ENCODE measurements at regions not wholly inside any gene's neighbourhood (a gene's known extent, or its start where the extent isn't known, plus 50 kb on each side); places are given as distances from the start of the nearest gene placed in this dataset.
"Not testable (repeated sequence)": the region's sequence is repeated elsewhere in the genome, so short reads cannot be mapped to it uniquely, and the experiment has no call there.

DNA sequence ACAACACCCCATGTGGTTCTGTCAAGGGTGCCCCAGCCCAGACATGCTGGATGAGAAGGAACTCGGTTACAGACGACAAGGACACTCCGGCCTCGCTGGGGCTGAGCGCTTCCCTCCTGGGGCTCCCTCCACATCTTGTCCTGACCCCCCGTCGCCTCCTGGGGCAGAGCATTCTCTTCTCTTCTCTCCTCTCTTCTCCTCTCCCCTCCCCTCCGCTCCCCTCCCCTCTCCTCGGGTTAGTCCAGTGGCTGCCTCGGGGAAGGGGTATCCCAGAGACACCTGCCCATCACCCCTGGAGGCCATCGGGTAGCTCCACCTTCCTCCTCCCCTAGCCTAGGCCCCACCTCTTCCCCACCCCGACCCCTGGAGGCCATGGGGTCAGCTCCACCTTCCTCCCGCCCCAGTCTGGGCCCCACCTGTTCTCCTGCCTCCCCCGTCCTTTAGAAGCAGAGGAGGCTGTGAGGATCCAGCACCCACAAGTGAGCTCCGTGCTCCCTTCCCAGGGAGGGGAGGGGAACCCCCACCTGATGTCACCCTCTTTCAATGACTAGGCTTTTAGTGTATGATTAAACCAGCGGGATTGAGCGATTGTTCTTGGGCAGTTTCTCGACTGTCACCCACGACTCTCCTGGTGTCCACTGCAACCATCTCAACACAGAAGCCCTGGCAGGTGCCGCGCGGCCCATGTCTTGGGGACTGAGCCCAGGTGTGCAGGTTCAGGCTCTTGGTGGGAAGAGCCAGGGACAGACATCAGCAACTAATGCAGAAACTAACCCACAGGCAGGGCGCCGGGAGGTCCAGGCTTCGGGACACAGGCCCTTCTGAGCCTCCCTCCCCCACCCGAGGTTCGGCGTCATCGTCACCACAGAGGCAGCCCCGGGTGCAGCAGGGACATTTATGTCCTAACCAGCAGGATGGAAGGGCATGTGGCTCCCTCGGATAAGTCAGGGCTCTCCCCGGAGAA, 330.4 kb downstream of the ADGRD1 start:
- TF ChIP-seq, protein P1, sequence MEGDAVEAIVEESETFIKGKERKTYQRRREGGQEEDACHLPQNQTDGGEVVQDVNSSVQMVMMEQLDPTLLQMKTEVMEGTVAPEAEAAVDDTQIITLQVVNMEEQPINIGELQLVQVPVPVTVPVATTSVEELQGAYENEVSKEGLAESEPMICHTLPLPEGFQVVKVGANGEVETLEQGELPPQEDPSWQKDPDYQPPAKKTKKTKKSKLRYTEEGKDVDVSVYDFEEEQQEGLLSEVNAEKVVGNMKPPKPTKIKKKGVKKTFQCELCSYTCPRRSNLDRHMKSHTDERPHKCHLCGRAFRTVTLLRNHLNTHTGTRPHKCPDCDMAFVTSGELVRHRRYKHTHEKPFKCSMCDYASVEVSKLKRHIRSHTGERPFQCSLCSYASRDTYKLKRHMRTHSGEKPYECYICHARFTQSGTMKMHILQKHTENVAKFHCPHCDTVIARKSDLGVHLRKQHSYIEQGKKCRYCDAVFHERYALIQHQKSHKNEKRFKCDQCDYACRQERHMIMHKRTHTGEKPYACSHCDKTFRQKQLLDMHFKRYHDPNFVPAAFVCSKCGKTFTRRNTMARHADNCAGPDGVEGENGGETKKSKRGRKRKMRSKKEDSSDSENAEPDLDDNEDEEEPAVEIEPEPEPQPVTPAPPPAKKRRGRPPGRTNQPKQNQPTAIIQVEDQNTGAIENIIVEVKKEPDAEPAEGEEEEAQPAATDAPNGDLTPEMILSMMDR (IDR thresholded peaks at IDR 0.05; ENCODE audit: poor library complexity, severe bottlenecking), result not testable (repeated sequence)
- TF ChIP-seq, protein P2, sequence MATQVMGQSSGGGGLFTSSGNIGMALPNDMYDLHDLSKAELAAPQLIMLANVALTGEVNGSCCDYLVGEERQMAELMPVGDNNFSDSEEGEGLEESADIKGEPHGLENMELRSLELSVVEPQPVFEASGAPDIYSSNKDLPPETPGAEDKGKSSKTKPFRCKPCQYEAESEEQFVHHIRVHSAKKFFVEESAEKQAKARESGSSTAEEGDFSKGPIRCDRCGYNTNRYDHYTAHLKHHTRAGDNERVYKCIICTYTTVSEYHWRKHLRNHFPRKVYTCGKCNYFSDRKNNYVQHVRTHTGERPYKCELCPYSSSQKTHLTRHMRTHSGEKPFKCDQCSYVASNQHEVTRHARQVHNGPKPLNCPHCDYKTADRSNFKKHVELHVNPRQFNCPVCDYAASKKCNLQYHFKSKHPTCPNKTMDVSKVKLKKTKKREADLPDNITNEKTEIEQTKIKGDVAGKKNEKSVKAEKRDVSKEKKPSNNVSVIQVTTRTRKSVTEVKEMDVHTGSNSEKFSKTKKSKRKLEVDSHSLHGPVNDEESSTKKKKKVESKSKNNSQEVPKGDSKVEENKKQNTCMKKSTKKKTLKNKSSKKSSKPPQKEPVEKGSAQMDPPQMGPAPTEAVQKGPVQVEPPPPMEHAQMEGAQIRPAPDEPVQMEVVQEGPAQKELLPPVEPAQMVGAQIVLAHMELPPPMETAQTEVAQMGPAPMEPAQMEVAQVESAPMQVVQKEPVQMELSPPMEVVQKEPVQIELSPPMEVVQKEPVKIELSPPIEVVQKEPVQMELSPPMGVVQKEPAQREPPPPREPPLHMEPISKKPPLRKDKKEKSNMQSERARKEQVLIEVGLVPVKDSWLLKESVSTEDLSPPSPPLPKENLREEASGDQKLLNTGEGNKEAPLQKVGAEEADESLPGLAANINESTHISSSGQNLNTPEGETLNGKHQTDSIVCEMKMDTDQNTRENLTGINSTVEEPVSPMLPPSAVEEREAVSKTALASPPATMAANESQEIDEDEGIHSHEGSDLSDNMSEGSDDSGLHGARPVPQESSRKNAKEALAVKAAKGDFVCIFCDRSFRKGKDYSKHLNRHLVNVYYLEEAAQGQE (IDR thresholded peaks at IDR 0.05; ENCODE audit: borderline replicate concordance), result not testable (repeated sequence)
- not testable (repeated sequence) for TF ChIP-seq EP300 (conservative IDR thresholded peaks at IDR 0.05; ENCODE audit: poor library complexity, severe bottlenecking)

Measured in neural cell (in vitro differentiated cells).